ENCODE measurements at regions not wholly inside any gene's neighbourhood (a gene's known extent, or its start where the extent isn't known, plus 50 kb on each side); places are given as distances from the start of the nearest gene placed in this dataset.
"Not testable (repeated sequence)": the region's sequence is repeated elsewhere in the genome, so short reads cannot be mapped to it uniquely, and the experiment has no call there.

DNA sequence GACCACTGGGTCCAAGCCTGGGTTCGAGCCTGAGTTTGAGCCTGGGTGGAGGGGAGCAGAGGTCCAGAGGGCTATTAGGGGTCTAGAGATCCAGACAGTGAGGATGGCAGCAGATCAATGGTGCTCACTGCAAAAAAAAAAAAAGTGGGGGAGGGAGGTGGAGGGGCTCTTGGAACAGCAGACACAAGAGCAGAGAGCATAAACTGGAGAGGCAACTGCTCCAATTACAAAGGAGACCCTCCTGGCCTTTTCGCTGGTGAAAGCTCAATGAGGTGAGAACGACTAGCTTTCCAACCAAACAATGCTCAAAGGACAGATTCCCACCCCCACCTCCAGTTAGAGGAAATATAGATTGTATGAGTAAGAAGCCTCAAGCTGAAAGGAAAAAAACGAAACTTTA, 124.2 kb upstream of the TSPAN8 start:
- H3K27ac Mint-ChIP-seq (ENCODE audit: low read depth, unreplicated experiment) = no peak overlapping the region
- H3K27me3 Mint-ChIP-seq (ENCODE audit: insufficient read depth, unreplicated experiment) = no peaks in the 10 kb centered on the region
- no peak overlapping the region for H3K4me3 Mint-ChIP-seq (ENCODE audit: unreplicated experiment)
- H3K4me1 Mint-ChIP-seq (ENCODE audit: insufficient read depth, unreplicated experiment) = no peaks in the 10 kb centered on the region
- H3K36me3 Mint-ChIP-seq (ENCODE audit: insufficient read depth, unreplicated experiment) = no peaks in the 10 kb centered on the region
- intact Hi-C loops (cut with micrococcal nuclease) = no loop called here
- no TSS peak for BruUV-seq (replicated peaks)
- CTCF ChIA-PET = interaction anchor here (0.6 kb wide), 1 partner anchor 95 kb away, joined by 4 read pairs; no protein-coding TSS in a partner anchor
- DNase-seq (ENCODE audit: unreplicated experiment) = no peak
- TF ChIP-seq, protein P1, sequence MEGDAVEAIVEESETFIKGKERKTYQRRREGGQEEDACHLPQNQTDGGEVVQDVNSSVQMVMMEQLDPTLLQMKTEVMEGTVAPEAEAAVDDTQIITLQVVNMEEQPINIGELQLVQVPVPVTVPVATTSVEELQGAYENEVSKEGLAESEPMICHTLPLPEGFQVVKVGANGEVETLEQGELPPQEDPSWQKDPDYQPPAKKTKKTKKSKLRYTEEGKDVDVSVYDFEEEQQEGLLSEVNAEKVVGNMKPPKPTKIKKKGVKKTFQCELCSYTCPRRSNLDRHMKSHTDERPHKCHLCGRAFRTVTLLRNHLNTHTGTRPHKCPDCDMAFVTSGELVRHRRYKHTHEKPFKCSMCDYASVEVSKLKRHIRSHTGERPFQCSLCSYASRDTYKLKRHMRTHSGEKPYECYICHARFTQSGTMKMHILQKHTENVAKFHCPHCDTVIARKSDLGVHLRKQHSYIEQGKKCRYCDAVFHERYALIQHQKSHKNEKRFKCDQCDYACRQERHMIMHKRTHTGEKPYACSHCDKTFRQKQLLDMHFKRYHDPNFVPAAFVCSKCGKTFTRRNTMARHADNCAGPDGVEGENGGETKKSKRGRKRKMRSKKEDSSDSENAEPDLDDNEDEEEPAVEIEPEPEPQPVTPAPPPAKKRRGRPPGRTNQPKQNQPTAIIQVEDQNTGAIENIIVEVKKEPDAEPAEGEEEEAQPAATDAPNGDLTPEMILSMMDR (IDR thresholded peaks at IDR 0.05; ENCODE audit: unreplicated experiment) = no peak
- H3K9me3 Mint-ChIP-seq (ENCODE audit: unreplicated experiment) = no peaks in the 10 kb centered on the region
- POLR2A ChIA-PET = no interaction called here

DNA sequence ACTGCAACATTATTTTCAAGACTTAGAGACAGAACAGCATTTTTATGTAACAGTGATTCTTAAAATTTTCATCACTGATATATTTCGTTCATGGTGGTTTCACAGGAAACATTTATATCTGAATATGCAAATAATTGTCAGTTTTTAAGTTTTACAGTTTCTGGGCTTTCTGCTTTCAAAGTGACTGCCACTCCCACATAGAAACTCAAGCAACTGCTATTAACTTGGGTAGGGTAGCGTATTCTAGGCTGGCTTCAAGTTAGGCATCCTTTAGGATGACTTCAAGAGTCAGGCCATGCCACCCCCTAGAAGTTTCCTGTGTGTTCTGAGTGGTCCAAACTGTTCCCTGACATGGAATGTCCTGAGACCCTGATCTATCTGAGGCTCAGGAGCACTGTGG, 123.6 kb upstream of the TSPAN8 start:
- H3K36me3 Mint-ChIP-seq (ENCODE audit: insufficient read depth, unreplicated experiment) = no peaks in the 10 kb centered on the region
- TF ChIP-seq, protein P1 (IDR thresholded peaks at IDR 0.05; ENCODE audit: unreplicated experiment) = no peak
- ChIA-PET CTCF (no interaction called here), POLR2A (no interaction called here)
- H3K27ac Mint-ChIP-seq (ENCODE audit: low read depth, unreplicated experiment) = no peak overlapping the region
- no TSS peak for BruUV-seq (replicated peaks)
- no peak for DNase-seq (ENCODE audit: unreplicated experiment)
- no peaks in the 10 kb centered on the region for H3K4me1 Mint-ChIP-seq (ENCODE audit: insufficient read depth, unreplicated experiment)
- intact Hi-C loops (cut with micrococcal nuclease) = no loop called here
- no peaks in the 10 kb centered on the region for H3K27me3 Mint-ChIP-seq (ENCODE audit: insufficient read depth, unreplicated experiment)
- H3K4me3 Mint-ChIP-seq (ENCODE audit: unreplicated experiment) = no peak overlapping the region
- no peaks in the 10 kb centered on the region for H3K9me3 Mint-ChIP-seq (ENCODE audit: unreplicated experiment)

DNA sequence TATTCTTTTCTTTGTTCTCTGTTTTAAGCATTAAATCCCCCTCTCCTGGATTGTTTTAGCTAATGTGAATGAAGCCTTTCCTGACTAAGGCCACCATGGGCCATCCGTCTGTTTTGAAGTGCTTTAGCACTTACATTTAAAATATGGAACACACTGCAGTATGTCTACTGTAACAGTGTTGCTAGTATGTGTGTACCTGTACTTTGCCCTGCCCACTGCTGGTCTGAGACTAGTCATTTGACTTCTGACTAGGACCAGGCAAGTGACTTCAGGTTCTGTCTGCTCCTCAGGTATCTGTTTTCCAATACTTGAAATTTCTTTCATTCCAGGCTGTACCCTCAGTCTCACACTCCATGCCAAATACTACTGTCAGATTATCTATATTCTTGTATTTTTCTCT, 120.1 kb upstream of the TSPAN8 start:
- intact Hi-C loops (cut with micrococcal nuclease) = no loop called here
- no peak overlapping the region for H3K27ac Mint-ChIP-seq (ENCODE audit: low read depth, unreplicated experiment)
- POLR2A ChIA-PET = no interaction called here
- no peaks in the 10 kb centered on the region for H3K36me3 Mint-ChIP-seq (ENCODE audit: insufficient read depth, unreplicated experiment)
- H3K4me1 Mint-ChIP-seq (ENCODE audit: insufficient read depth, unreplicated experiment) = no peaks in the 10 kb centered on the region
- BruUV-seq (replicated peaks) = no TSS peak
- TF ChIP-seq, protein P1 (IDR thresholded peaks at IDR 0.05; ENCODE audit: unreplicated experiment) = no peak
- DNase-seq (ENCODE audit: unreplicated experiment) = no peak
- no peaks in the 10 kb centered on the region for H3K9me3 Mint-ChIP-seq (ENCODE audit: unreplicated experiment)
- CTCF ChIA-PET = no interaction called here
- H3K4me3 Mint-ChIP-seq (ENCODE audit: unreplicated experiment) = no peak overlapping the region
- no peaks in the 10 kb centered on the region for H3K27me3 Mint-ChIP-seq (ENCODE audit: insufficient read depth, unreplicated experiment)

DNA sequence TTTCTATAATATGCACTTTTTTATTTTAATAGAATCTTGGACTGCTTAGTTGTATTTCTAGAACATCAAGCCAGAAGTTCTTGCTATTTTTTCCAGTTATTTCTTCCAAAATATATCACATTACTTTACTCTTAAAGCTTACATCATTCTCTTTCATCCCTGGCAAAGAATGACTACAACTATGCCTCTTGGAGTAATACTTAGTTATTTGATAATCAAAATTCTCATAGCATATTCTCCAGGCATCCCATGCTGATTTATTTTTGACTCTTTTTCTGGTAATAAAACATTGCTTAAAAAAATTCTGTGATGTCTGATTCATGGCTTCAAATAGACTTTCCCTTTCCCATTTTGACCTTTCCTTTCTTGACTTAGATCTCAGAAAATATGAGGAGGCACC, 118.7 kb upstream of the TSPAN8 start:
- no peaks in the 10 kb centered on the region for H3K36me3 Mint-ChIP-seq (ENCODE audit: insufficient read depth, unreplicated experiment)

DNA sequence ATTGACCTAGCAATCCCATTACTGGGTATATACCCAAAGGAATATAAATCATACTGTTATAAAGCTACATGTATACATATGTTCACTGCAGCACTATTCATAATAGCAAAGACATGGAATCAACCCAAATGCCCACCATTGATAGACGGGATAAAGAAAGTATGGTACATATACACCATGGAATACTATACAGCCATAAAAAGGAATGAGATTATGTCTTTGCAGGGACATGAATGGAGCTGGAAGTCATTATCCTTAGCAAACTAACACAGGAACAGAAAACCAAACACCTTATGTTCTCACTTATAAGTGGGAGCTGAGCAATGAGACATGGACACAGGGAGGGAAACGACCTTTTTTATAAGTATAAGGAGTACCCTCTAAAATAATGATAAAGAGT, 113.0 kb upstream of the TSPAN8 start:
- BruUV-seq (replicated peaks); H3K9me3 Mint-ChIP-seq (ENCODE audit: unreplicated experiment); H3K4me1 Mint-ChIP-seq (ENCODE audit: insufficient read depth, unreplicated experiment); H3K27me3 Mint-ChIP-seq (ENCODE audit: insufficient read depth, unreplicated experiment); POLR2A ChIA-PET; H3K4me3 Mint-ChIP-seq (ENCODE audit: unreplicated experiment); H3K27ac Mint-ChIP-seq (ENCODE audit: low read depth, unreplicated experiment); intact Hi-C loops (cut with micrococcal nuclease); H3K36me3 Mint-ChIP-seq (ENCODE audit: insufficient read depth, unreplicated experiment); DNase-seq (ENCODE audit: unreplicated experiment): not testable (repeated sequence)
- CTCF ChIA-PET = interaction anchor here (0.8 kb wide), 1 partner anchor 25 kb away, joined by 4 read pairs; no protein-coding TSS in a partner anchor

More for the DNA sequence above, 118.7 kb upstream of the TSPAN8 start:
- Mint-ChIP-seq H3K27me3 (ENCODE audit: insufficient read depth, unreplicated experiment) (no peaks in the 10 kb centered on the region), H3K4me1 (ENCODE audit: insufficient read depth, unreplicated experiment) (no peaks in the 10 kb centered on the region), H3K27ac (ENCODE audit: low read depth, unreplicated experiment) (no peak overlapping the region), H3K4me3 (ENCODE audit: unreplicated experiment) (no peak overlapping the region), H3K9me3 (ENCODE audit: unreplicated experiment) (no peaks in the 10 kb centered on the region)
- DNase-seq (ENCODE audit: unreplicated experiment) = no peak
- intact Hi-C loops (cut with micrococcal nuclease) = no loop called here
- BruUV-seq (replicated peaks) = no TSS peak
- CTCF ChIA-PET = interaction anchor here (0.6 kb wide), 1 partner anchor 71 kb away, joined by 3 read pairs; no protein-coding TSS in a partner anchor
- TF ChIP-seq, protein P1 (IDR thresholded peaks at IDR 0.05; ENCODE audit: unreplicated experiment) = no peak
- POLR2A ChIA-PET = no interaction called here
